GM19463 (cell line): ENCODE measurements at regions not wholly inside any gene's neighbourhood (a gene's known extent, or its start where the extent isn't known, plus 50 kb on each side); places are given as distances from the start of the nearest gene placed in this dataset.
"Not testable (repeated sequence)": the region's sequence is repeated elsewhere in the genome, so short reads cannot be mapped to it uniquely, and the experiment has no call there.

Experiments used
- ATAC-seq: cut with Tn5 transposase; IDR thresholded peaks from one replicate; pipeline ENCODE4 v1.9.1; 2021; ENCODE audit warnings: mild to moderate bottlenecking, moderate library complexity; ENCODE audit not compliant: unreplicated experiment

GRCh38 chr16:61435346-61435745 lies 600.9 kb downstream of the CDH8 start:
- no peak for ATAC-seq

- no peak for ATAC-seq
Measured at GRCh38 chr16:61432421-61432820, 603.8 kb downstream of the CDH8 start.

GRCh38 chr16:61421111-61421510 lies 615.1 kb downstream of the CDH8 start:
- ATAC-seq = no peak

GRCh38 chr16:61419791-61420190 lies 616.4 kb downstream of the CDH8 start:
- ATAC-seq = no peak

GRCh38 chr16:61418802-61419201 lies 617.4 kb downstream of the CDH8 start:
- ATAC-seq = not testable (repeated sequence)

GRCh38 chr16:61415126-61415525 lies 621.1 kb downstream of the CDH8 start:
- ATAC-seq = no peak

GRCh38 chr16:61413021-61413420 lies 623.2 kb downstream of the CDH8 start:
- ATAC-seq = no peak

- ATAC-seq = no peak
Measured at GRCh38 chr16:61412562-61412961, 623.7 kb downstream of the CDH8 start.

- no peak for ATAC-seq
Measured at GRCh38 chr16:61409604-61410003, 626.6 kb downstream of the CDH8 start.

- ATAC-seq = no peak
Measured at GRCh38 chr16:61403386-61403785, 632.9 kb downstream of the CDH8 start.

- ATAC-seq = no peak
Measured at GRCh38 chr16:61391896-61392295, 644.3 kb downstream of the CDH8 start.

GRCh38 chr16:61390965-61391637 lies 645.1 kb downstream of the CDH8 start:
- no peak for ATAC-seq

- ATAC-seq = no peak
Measured at GRCh38 chr16:61385392-61386071, 650.7 kb downstream of the CDH8 start.

- ATAC-seq = no peak
Measured at GRCh38 chr16:61382435-61382834, 653.8 kb downstream of the CDH8 start.

GRCh38 chr16:61379311-61379710 lies 656.9 kb downstream of the CDH8 start:
- no peak for ATAC-seq

GRCh38 chr16:61374071-61374470 lies 662.2 kb downstream of the CDH8 start:
- no peak for ATAC-seq

GRCh38 chr16:61371881-61372280 lies 664.4 kb downstream of the CDH8 start:
- ATAC-seq = no peak

- ATAC-seq = no peak
Measured at GRCh38 chr16:61371388-61371787, 664.9 kb downstream of the CDH8 start.

- no peak for ATAC-seq
Measured at GRCh38 chr16:61370564-61370963, 665.7 kb downstream of the CDH8 start.

GRCh38 chr16:61366006-61366405 lies 670.2 kb downstream of the CDH8 start:
- no peak for ATAC-seq

GRCh38 chr16:61364990-61365389 lies 671.2 kb downstream of the CDH8 start:
- no peak for ATAC-seq

- no peak for ATAC-seq
Measured at GRCh38 chr16:61362585-61362984, 673.7 kb downstream of the CDH8 start.

- no peak for ATAC-seq
Measured at GRCh38 chr16:61344791-61345190, 691.4 kb downstream of the CDH8 start.
